Neural cell (in vitro differentiated cells): ENCODE measurements at regions not wholly inside any gene's neighbourhood (a gene's known extent, or its start where the extent isn't known, plus 50 kb on each side); places are given as distances from the start of the nearest gene placed in this dataset.

ENCODE experiments used
- H2AFZ ChIP-seq: fragments of 200-600, 300-800 bp; sonication (generic), shearing (Covaris generic); 2 replicates; pipeline ENCODE4 v1.6.0; 2014; ENCODE audit warnings: low read depth, mild to moderate bottlenecking, antibody characterized with exemption, low read length, moderate library complexity
- H3F3A ChIP-seq: fragments of 200-600 bp; shearing (Covaris generic); 2 replicates; pipeline ENCODE4 v1.6.1; 2016; ENCODE audit warnings: mild to moderate bottlenecking, moderate library complexity, mixed read lengths, antibody characterized with exemption, low read length; ENCODE audit not compliant: insufficient read depth, poor library complexity, severe bottlenecking
- H3K27ac ChIP-seq: fragments of 200-600, 300-800 bp; sonication (generic), shearing (Covaris generic); 2 replicates; pipeline ENCODE4 v1.5.1; 2014; ENCODE audit warnings: mild to moderate bottlenecking, low read length, moderate library complexity
- H3K27me3 ChIP-seq: fragments of 300-800, 200-600 bp; sonication (generic), shearing (Covaris generic); 2 replicates; pipeline ENCODE4 v1.6.0; 2014; ENCODE audit warnings: mild to moderate bottlenecking, low read depth, low read length, moderate library complexity; ENCODE audit not compliant: insufficient read depth
- H3K36me3 ChIP-seq: fragments of 300-800, 200-600 bp; sonication (generic), shearing (Covaris generic); 2 replicates; pipeline ENCODE4 v1.5.1; 2014; ENCODE audit warnings: mild to moderate bottlenecking, antibody characterized with exemption, low read length, moderate library complexity; ENCODE audit not compliant: insufficient read depth
- H3K4me2 ChIP-seq: fragments of 300-800, 200-600 bp; sonication (generic), shearing (Covaris generic); 2 replicates; pipeline ENCODE4 v1.6.0; 2014; ENCODE audit warnings: mild to moderate bottlenecking, low read length
- H3K4me3 ChIP-seq: fragments of 300-800, 200-600 bp; sonication (generic), shearing (Covaris generic); 2 replicates; pipeline ENCODE4 v1.5.1; 2014; ENCODE audit warnings: mild to moderate bottlenecking, low read length, moderate library complexity
- H3K79me2 ChIP-seq: fragments of 200-600 bp; shearing (Covaris generic); replicated peaks from 2 replicates; pipeline ENCODE4 v1.6.0; 2014; ENCODE audit warnings: mild to moderate bottlenecking, low read length, moderate library complexity; ENCODE audit not compliant: insufficient read depth
- H3K9ac ChIP-seq: fragments of 300-800, 200-600 bp; sonication (generic), shearing (Covaris generic); 2 replicates; pipeline ENCODE4 v1.6.1; 2016; ENCODE audit warnings: mild to moderate bottlenecking, low read length, mixed read lengths
- H3K9me2 ChIP-seq: fragments of 200-600 bp; shearing (Covaris generic); 2 replicates; pipeline ENCODE4 v1.6.1; 2016; ENCODE audit warnings: mild to moderate bottlenecking, low read length, mixed read lengths; ENCODE audit not compliant: insufficient read depth
- H3K9me3 ChIP-seq: fragments of 200-600, 300-800 bp; sonication (generic), shearing (Covaris generic); 2 replicates; pipeline ENCODE4 v1.6.1; 2016; ENCODE audit warnings: mild to moderate bottlenecking, mixed run types, low read length, moderate library complexity, mixed read lengths
- H4K20me1 ChIP-seq: fragments of 200-600 bp; shearing (Covaris generic); 2 replicates; pipeline ENCODE4 v1.6.1; 2016; ENCODE audit warnings: mild to moderate bottlenecking, mixed run types; ENCODE audit not compliant: insufficient read depth
- CTCF ChIP-seq: fragments of 450-650 bp; IDR thresholded peaks from 2 replicates; pipeline ENCODE4 v1.5.1; 2014; ENCODE audit warnings: antibody characterized with exemption, mild to moderate bottlenecking, moderate library complexity; ENCODE audit not compliant: poor library complexity, severe bottlenecking
- EP300 ChIP-seq: fragments of 450-650 bp; conservative IDR thresholded peaks from 2 replicates; pipeline ENCODE4 v1.6.1; 2014; ENCODE audit warnings: antibody characterized with exemption, mild to moderate bottlenecking, moderate library complexity; ENCODE audit not compliant: poor library complexity, severe bottlenecking
- EZH2 ChIP-seq: fragments of 200-600, 300-800 bp; shearing (Covaris generic), sonication (generic); IDR thresholded peaks from 2 replicates; pipeline ENCODE4 v1.6.1; 2014; ENCODE audit warnings: antibody characterized with exemption, low read length, borderline replicate concordance, mild to moderate bottlenecking; ENCODE audit not compliant: insufficient read depth, poor library complexity, severe bottlenecking
- MXI1 ChIP-seq: fragments of 450-650 bp; conservative IDR thresholded peaks from 2 replicates; pipeline ENCODE4 v1.6.1; 2014; ENCODE audit warnings: antibody characterized with exemption, mild to moderate bottlenecking; ENCODE audit not compliant: poor library complexity, severe bottlenecking
- POLR2AphosphoS5 ChIP-seq: IDR thresholded peaks from 2 replicates; pipeline ENCODE4 v1.6.1; 2012
- RAD21 ChIP-seq: fragments of 450-650 bp; conservative IDR thresholded peaks from 2 replicates; pipeline ENCODE4 v1.6.1; 2014; ENCODE audit warnings: antibody characterized with exemption, mild to moderate bottlenecking, moderate library complexity
- REST ChIP-seq: IDR thresholded peaks from 2 replicates; pipeline ENCODE4 v1.6.1; 2012; ENCODE audit warnings: borderline replicate concordance
- SMC3 ChIP-seq: fragments of 450-650 bp; conservative IDR thresholded peaks from 2 replicates; pipeline ENCODE4 v1.6.1; 2014; ENCODE audit warnings: antibody characterized with exemption, mild to moderate bottlenecking, moderate library complexity; ENCODE audit not compliant: poor library complexity
- TAF1 ChIP-seq: IDR thresholded peaks from 2 replicates; pipeline ENCODE4 v1.6.1; 2012; ENCODE audit warnings: low read depth

- Histone ChIP-seq H3K9me3 (no peaks in the 10 kb centered on the region), H3K4me3 (peak overlapping the region; percentile 21), H3K9me2 (no peaks in the 10 kb centered on the region), H3K27ac (peak overlapping the region; percentile 76), H3K27me3 (no peaks in the 10 kb centered on the region), H3K36me3 (no peaks in the 10 kb centered on the region), H3K9ac (peak overlapping the region; percentile 43), H3F3A (no peaks in the 10 kb centered on the region), H3K4me2 (no peak overlapping the region), H3K79me2 (no peaks in the 10 kb centered on the region), H4K20me1 (no peaks in the 10 kb centered on the region), H2AFZ (peak overlapping the region; percentile 59)
- TF ChIP-seq REST (peak; percentile 35), EP300 (peak; percentile 59), SMC3 (no peak), EZH2 (no peak), RAD21 (no peak), POLR2AphosphoS5 (peak; percentile 38), TAF1 (no peak), MXI1 (no peak), CTCF (no peak)
These were observed 253.5 kb downstream of the MIAT start for GRCh38 chr22:26910845-26911244.

- H3K9me3 ChIP-seq = no peaks in the 10 kb centered on the region
- no peak overlapping the region for H3K4me2 ChIP-seq
- no peaks in the 10 kb centered on the region for H3F3A ChIP-seq
- no peak overlapping the region for H3K9ac ChIP-seq
- no peak overlapping the region for H3K4me3 ChIP-seq
- no peaks in the 10 kb centered on the region for H3K9me2 ChIP-seq
- TF ChIP-seq REST = no peak
- no peak for TF ChIP-seq CTCF
- TF ChIP-seq RAD21 = no peak
- H3K79me2 ChIP-seq = no peaks in the 10 kb centered on the region
- H3K27me3 ChIP-seq = no peaks in the 10 kb centered on the region
- H4K20me1 ChIP-seq = no peaks in the 10 kb centered on the region
- H3K36me3 ChIP-seq = no peaks in the 10 kb centered on the region
- H3K27ac ChIP-seq = peak overlapping the region; percentile 26
- H2AFZ ChIP-seq = no peak overlapping the region
These were observed 255.4 kb downstream of the MIAT start for GRCh38 chr22:26912655-26913345.
